ENCODE measurements at regions not wholly inside any gene's neighbourhood (a gene's known extent, or its start where the extent isn't known, plus 50 kb on each side); places are given as distances from the start of the nearest gene placed in this dataset.
A peak's percentile ranks its signal among the peaks of the same experiment; 100 is the strongest.

DNA sequence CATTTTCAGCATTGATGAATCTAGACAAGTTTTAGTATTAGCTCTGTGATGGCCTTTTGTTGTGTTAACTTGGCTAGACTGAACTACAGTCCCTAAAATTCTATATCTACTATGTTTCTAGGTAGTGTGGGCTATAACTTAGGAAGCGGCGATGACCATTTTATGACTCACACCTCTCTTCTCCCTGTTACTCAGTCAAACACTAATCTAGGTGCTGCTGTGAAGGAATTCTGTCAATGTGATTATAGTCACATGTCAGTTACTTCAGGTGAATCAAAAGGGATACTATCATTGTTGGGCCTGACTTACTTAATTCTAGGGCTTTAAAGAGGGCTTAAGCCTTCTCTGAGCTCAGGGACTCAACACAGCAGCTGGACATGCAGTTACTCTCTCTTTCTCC is 691.5 kb upstream of the MAP3K7 start:
- no peak overlapping the region for H3K4me3 ChIP-seq (ENCODE audit: low read depth in 1 of 3, low read length in 3 of 3)
- H3K4me1 ChIP-seq (ENCODE audit: control insufficient read depth in 3 of 3, insufficient read depth in 2 of 3, low read depth in 1 of 3, low read length in 2 of 3): no peaks in the 10 kb centered on the region
- 91 to 100% (median 98%) methylated on average over 2 of the region's 2 CpGs for WGBS, 3 donors
- no peak for DNase-seq
- no peaks in the 10 kb centered on the region for H3K27me3 ChIP-seq (ENCODE audit: control insufficient read depth in 3 of 3, insufficient read depth in 3 of 3, low read length in 3 of 3)
- H3K27ac ChIP-seq (ENCODE audit: low read depth in 1 of 3, low read length in 2 of 3): no peak overlapping the region
- H3K9me3 ChIP-seq (ENCODE audit: control insufficient read depth in 2 of 2, insufficient read depth in 1 of 2, low read depth in 1 of 2, low read length in 1 of 2): peaks cover 0 to 5% of the 10 kb centered on the region in 2 donors
- H3K36me3 ChIP-seq (ENCODE audit: control insufficient read depth in 3 of 3, insufficient read depth in 2 of 3, low read depth in 1 of 3, low read length in 3 of 3): no peaks in the 10 kb centered on the region
- FAIRE-seq: no peak

- DNase-seq (peak; percentile 10 to 11), FAIRE-seq (no peak)
- Histone ChIP-seq H3K27ac (ENCODE audit: low read depth in 1 of 3, low read length in 2 of 3) (no peak overlapping the region), H3K4me1 (ENCODE audit: control insufficient read depth in 3 of 3, insufficient read depth in 2 of 3, low read depth in 1 of 3, low read length in 2 of 3) (no peaks in the 10 kb centered on the region), H3K9me3 (ENCODE audit: control insufficient read depth in 2 of 2, insufficient read depth in 1 of 2, low read depth in 1 of 2, low read length in 1 of 2) (peaks cover 1 to 6% of the 10 kb centered on the region in 2 donors), H3K4me3 (ENCODE audit: low read depth in 1 of 3, low read length in 3 of 3) (no peak overlapping the region), H3K36me3 (ENCODE audit: control insufficient read depth in 3 of 3, insufficient read depth in 2 of 3, low read depth in 1 of 3, low read length in 3 of 3) (no peaks in the 10 kb centered on the region), H3K27me3 (ENCODE audit: control insufficient read depth in 3 of 3, insufficient read depth in 3 of 3, low read length in 3 of 3) (no peaks in the 10 kb centered on the region)
- 55 to 66% (median 62%) methylated on average over 2 of the region's 2 CpGs for WGBS, 3 donors
These were observed 689.4 kb upstream of the MAP3K7 start for GRCh38 chr6:91276315-91276714.

DNA sequence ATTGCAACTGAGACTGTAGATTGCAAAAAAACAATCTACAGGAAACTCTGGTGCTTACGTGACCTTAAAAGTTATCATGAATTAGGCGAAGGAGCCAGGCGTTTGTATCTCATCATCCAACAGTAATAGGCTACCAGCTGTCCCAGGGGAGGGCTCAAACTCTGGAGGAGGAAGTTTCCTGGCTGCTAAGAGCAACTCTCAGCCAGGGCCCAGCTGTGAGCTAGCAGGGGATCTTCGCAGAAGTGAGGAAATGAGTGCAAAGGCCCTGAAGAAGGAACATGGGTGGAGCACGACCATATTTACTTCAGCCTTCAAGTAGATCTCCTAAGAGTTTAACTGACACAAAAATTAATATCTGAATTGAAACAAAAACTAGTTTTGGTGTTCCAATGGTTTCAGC is 686.9 kb upstream of the MAP3K7 start:
- Histone ChIP-seq H3K4me1 (ENCODE audit: control insufficient read depth in 3 of 3, insufficient read depth in 2 of 3, low read depth in 1 of 3, low read length in 2 of 3) (no peaks in the 10 kb centered on the region), H3K36me3 (ENCODE audit: control insufficient read depth in 3 of 3, insufficient read depth in 2 of 3, low read depth in 1 of 3, low read length in 3 of 3) (no peaks in the 10 kb centered on the region), H3K27me3 (ENCODE audit: control insufficient read depth in 3 of 3, insufficient read depth in 3 of 3, low read length in 3 of 3) (no peaks in the 10 kb centered on the region), H3K27ac (ENCODE audit: low read depth in 1 of 3, low read length in 2 of 3) (no peak overlapping the region), H3K9me3 (ENCODE audit: control insufficient read depth in 2 of 2, insufficient read depth in 1 of 2, low read depth in 1 of 2, low read length in 1 of 2) (peaks cover 1 to 13% of the 10 kb centered on the region in 2 donors), H3K4me3 (ENCODE audit: low read depth in 1 of 3, low read length in 3 of 3) (no peak overlapping the region)
- FAIRE-seq: no peak
- no peak for DNase-seq
- WGBS, 3 donors: 43 to 68% (median 67%) methylated on average over 5 of the region's 5 CpGs

- 97 to 100% (median 97%) methylated on average over 6 of the region's 6 CpGs for WGBS, 3 donors
- FAIRE-seq: no peak
- H3K9me3 ChIP-seq (ENCODE audit: control insufficient read depth in 2 of 2, insufficient read depth in 1 of 2, low read depth in 1 of 2, low read length in 1 of 2): peaks cover 1 to 13% of the 10 kb centered on the region in 2 donors
These were observed 684.9 kb upstream of the MAP3K7 start for GRCh38 chr6:91271807-91272206.

GRCh38 chr6:91268941-91269340 is 682.1 kb upstream of the MAP3K7 start:
- WGBS, 3 donors: 47 to 54% (median 51%) methylated on average over 2 of the region's 2 CpGs
- H3K9me3 ChIP-seq (ENCODE audit: control insufficient read depth in 2 of 2, insufficient read depth in 1 of 2, low read depth in 1 of 2, low read length in 1 of 2): peaks cover 1 to 13% of the 10 kb centered on the region in 2 donors
- H3K4me3 ChIP-seq (ENCODE audit: low read depth in 1 of 3, low read length in 3 of 3): no peak overlapping the region
- FAIRE-seq (no peak), DNase-seq (no peak)
- no peak overlapping the region for H3K27ac ChIP-seq (ENCODE audit: low read depth in 1 of 3, low read length in 2 of 3)
- H3K27me3 ChIP-seq (ENCODE audit: control insufficient read depth in 3 of 3, insufficient read depth in 3 of 3, low read length in 3 of 3): no peaks in the 10 kb centered on the region
- no peaks in the 10 kb centered on the region for H3K4me1 ChIP-seq (ENCODE audit: control insufficient read depth in 3 of 3, insufficient read depth in 2 of 3, low read depth in 1 of 3, low read length in 2 of 3)
- no peaks in the 10 kb centered on the region for H3K36me3 ChIP-seq (ENCODE audit: control insufficient read depth in 3 of 3, insufficient read depth in 2 of 3, low read depth in 1 of 3, low read length in 3 of 3)

More at GRCh38 chr6:91271807-91272206, 684.9 kb upstream of the MAP3K7 start:
- H3K4me3 ChIP-seq (ENCODE audit: low read depth in 1 of 3, low read length in 3 of 3): no peak overlapping the region
- no peak overlapping the region for H3K27ac ChIP-seq (ENCODE audit: low read depth in 1 of 3, low read length in 2 of 3)
- no peaks in the 10 kb centered on the region for H3K36me3 ChIP-seq (ENCODE audit: control insufficient read depth in 3 of 3, insufficient read depth in 2 of 3, low read depth in 1 of 3, low read length in 3 of 3)
- no peaks in the 10 kb centered on the region for H3K27me3 ChIP-seq (ENCODE audit: control insufficient read depth in 3 of 3, insufficient read depth in 3 of 3, low read length in 3 of 3)
- DNase-seq: no peak
- no peaks in the 10 kb centered on the region for H3K4me1 ChIP-seq (ENCODE audit: control insufficient read depth in 3 of 3, insufficient read depth in 2 of 3, low read depth in 1 of 3, low read length in 2 of 3)

DNA sequence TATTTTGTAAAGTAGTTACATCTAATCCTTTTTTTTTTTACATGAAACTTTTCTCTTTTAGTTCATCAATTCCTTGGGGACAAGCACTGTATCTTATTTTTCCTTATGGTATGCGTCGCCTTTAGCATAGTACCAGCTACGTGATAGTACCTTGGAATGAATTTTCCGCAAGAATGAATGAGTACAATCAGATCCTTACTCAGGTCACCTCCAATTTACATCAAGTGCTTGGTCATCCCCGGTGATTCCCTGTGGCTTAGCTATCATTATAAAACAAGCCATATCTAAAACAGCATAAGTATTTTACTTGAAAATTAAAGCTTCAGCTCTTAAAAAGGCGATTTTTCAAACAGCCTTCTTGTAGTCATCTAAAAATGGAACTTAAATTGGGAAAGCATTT is 680.4 kb upstream of the MAP3K7 start:
- H3K27ac ChIP-seq (ENCODE audit: low read depth in 1 of 3, low read length in 2 of 3): no peak overlapping the region
- H3K4me1 ChIP-seq (ENCODE audit: control insufficient read depth in 3 of 3, insufficient read depth in 2 of 3, low read depth in 1 of 3, low read length in 2 of 3): no peaks in the 10 kb centered on the region
- FAIRE-seq (no peak), DNase-seq (no peak)
- peaks cover 1 to 13% of the 10 kb centered on the region in 2 donors for H3K9me3 ChIP-seq (ENCODE audit: control insufficient read depth in 2 of 2, insufficient read depth in 1 of 2, low read depth in 1 of 2, low read length in 1 of 2)
- H3K36me3 ChIP-seq (ENCODE audit: control insufficient read depth in 3 of 3, insufficient read depth in 2 of 3, low read depth in 1 of 3, low read length in 3 of 3): no peaks in the 10 kb centered on the region
- no peaks in the 10 kb centered on the region for H3K27me3 ChIP-seq (ENCODE audit: control insufficient read depth in 3 of 3, insufficient read depth in 3 of 3, low read length in 3 of 3)
- no peak overlapping the region for H3K4me3 ChIP-seq (ENCODE audit: low read depth in 1 of 3, low read length in 3 of 3)
- WGBS, 3 donors: 85 to 89% (median 88%) methylated on average over 6 of the region's 6 CpGs

DNA sequence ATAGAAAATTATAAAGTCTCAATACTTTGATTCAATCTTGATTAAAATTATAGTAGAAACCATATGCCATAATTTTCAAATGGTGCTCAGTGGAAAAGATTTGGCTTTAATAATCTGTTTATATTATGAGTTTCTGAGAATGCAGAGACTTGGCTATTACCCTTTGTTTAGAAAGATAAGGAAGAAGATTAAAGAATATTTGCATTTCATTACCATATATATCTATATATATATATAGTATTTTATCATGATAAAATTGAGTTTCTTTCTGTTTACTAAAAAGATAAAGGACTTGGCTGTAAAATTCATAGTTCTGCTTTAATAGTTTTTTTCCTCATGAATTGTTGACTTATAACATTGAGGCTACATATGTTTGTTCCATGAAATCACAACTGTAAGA is 679.3 kb upstream of the MAP3K7 start:
- Histone ChIP-seq H3K27ac (ENCODE audit: low read depth in 1 of 3, low read length in 2 of 3) (no peak overlapping the region), H3K27me3 (ENCODE audit: control insufficient read depth in 3 of 3, insufficient read depth in 3 of 3, low read length in 3 of 3) (no peaks in the 10 kb centered on the region), H3K4me1 (ENCODE audit: control insufficient read depth in 3 of 3, insufficient read depth in 2 of 3, low read depth in 1 of 3, low read length in 2 of 3) (no peaks in the 10 kb centered on the region), H3K4me3 (ENCODE audit: low read depth in 1 of 3, low read length in 3 of 3) (no peak overlapping the region), H3K9me3 (ENCODE audit: control insufficient read depth in 2 of 2, insufficient read depth in 1 of 2, low read depth in 1 of 2, low read length in 1 of 2) (peaks cover 0 to 5% of the 10 kb centered on the region in 2 donors), H3K36me3 (ENCODE audit: control insufficient read depth in 3 of 3, insufficient read depth in 2 of 3, low read depth in 1 of 3, low read length in 3 of 3) (no peaks in the 10 kb centered on the region)
- FAIRE-seq (no peak), DNase-seq (no peak)

DNA sequence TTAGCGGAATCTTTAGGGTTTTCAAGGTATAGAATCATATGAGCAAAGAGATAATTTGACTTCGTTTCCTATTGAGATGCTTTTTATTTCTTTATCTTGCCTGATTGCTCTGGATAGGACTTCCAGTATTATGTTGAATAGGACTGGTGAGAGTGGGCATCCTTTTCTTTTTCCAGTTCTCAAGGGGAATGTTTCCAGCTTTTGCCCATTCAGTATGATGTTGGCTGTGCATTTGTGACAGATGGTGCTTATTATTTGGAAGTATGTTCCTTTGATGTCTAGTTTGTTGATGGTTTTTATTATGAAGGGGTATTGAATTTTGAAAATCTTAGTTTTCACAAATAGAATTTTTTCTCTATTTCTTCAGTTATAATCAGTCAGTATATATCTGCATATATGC is 656.6 kb upstream of the MAP3K7 start:
- Histone ChIP-seq H3K36me3 (ENCODE audit: control insufficient read depth in 3 of 3, insufficient read depth in 2 of 3, low read depth in 1 of 3, low read length in 3 of 3) (no peaks in the 10 kb centered on the region), H3K9me3 (ENCODE audit: control insufficient read depth in 2 of 2, insufficient read depth in 1 of 2, low read depth in 1 of 2, low read length in 1 of 2) (no peaks in the 10 kb centered on the region), H3K27me3 (ENCODE audit: control insufficient read depth in 3 of 3, insufficient read depth in 3 of 3, low read length in 3 of 3) (no peaks in the 10 kb centered on the region), H3K27ac (ENCODE audit: low read depth in 1 of 3, low read length in 2 of 3) (no peak overlapping the region), H3K4me1 (ENCODE audit: control insufficient read depth in 3 of 3, insufficient read depth in 2 of 3, low read depth in 1 of 3, low read length in 2 of 3) (peaks cover 0 to 4% (median 0%) of the 10 kb centered on the region in 3 donors), H3K4me3 (ENCODE audit: low read depth in 1 of 3, low read length in 3 of 3) (no peak overlapping the region)
- no peak for DNase-seq
- no peak for FAIRE-seq
- WGBS, 3 donors: 74 to 81% (median 75%) methylated on average over 2 of the region's 2 CpGs

DNA sequence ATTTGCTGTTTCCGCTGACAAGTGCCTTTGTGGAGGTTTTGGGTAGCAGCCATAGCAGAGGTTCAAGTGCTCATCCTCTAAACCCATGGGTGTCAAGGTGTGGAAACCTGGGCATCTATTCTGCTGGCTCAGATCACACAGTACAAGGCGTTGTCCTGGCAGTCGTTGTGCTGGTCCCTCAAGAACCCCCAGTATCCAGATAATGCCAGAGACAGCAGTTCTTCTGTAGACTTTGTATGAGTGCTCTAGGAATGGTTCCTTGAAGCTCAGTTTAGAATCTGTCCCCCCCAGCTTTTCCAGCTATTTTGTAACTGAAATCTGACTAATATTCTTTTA is 655.7 kb upstream of the MAP3K7 start:
- FAIRE-seq (no peak), DNase-seq (no peak)
- Histone ChIP-seq H3K27ac (ENCODE audit: low read depth in 1 of 3, low read length in 2 of 3) (no peak overlapping the region), H3K4me3 (ENCODE audit: low read depth in 1 of 3, low read length in 3 of 3) (no peak overlapping the region), H3K36me3 (ENCODE audit: control insufficient read depth in 3 of 3, insufficient read depth in 2 of 3, low read depth in 1 of 3, low read length in 3 of 3) (no peaks in the 10 kb centered on the region), H3K4me1 (ENCODE audit: control insufficient read depth in 3 of 3, insufficient read depth in 2 of 3, low read depth in 1 of 3, low read length in 2 of 3) (peaks cover 0 to 4% (median 0%) of the 10 kb centered on the region in 3 donors), H3K27me3 (ENCODE audit: control insufficient read depth in 3 of 3, insufficient read depth in 3 of 3, low read length in 3 of 3) (no peaks in the 10 kb centered on the region), H3K9me3 (ENCODE audit: control insufficient read depth in 2 of 2, insufficient read depth in 1 of 2, low read depth in 1 of 2, low read length in 1 of 2) (no peaks in the 10 kb centered on the region)
- WGBS, 3 donors: 14 to 82% (median 33%) methylated on average over 3 of the region's 3 CpGs
